Left renal pelvis (tissue), 4 donors: ENCODE measurements at regions not wholly inside any gene's neighbourhood (a gene's known extent, or its start where the extent isn't known, plus 50 kb on each side); places are given as distances from the start of the nearest gene placed in this dataset.
A peak's percentile ranks its signal among the peaks of the same experiment; 100 is the strongest.

Experiments
- DNase-seq, 4 donors: peaks; one replicate each; pipeline ENCODE4 v3.0.0-alpha.2; 2013; ENCODE audit warnings: low read depth in 4 of 4, low spot score in 3 of 4

DNA sequence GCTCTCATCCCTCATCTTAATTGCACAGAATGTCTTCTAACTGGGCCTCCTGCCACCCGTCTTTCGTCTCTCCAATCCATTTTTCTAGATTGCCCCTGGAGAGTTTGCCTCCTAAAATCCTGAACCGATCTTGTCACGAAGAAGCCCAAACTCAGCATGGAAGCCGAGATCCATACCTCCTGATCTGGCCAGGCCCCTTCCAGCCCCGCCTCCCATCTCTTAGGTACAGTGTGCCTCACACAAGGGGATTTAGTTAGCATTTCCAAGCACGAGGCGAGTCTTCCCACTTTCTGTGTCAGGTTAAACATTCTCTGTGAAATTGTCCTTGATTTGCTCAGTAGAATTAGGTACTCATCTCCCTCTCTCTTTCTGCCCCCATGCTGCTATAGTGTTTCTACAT is 80.0 kb upstream of the TENM3 start:
- no peak for DNase-seq

- DNase-seq = no peak
These were observed 73.6 kb upstream of the TENM3 start for GRCh38 chr4:182169572-182169971.

DNA sequence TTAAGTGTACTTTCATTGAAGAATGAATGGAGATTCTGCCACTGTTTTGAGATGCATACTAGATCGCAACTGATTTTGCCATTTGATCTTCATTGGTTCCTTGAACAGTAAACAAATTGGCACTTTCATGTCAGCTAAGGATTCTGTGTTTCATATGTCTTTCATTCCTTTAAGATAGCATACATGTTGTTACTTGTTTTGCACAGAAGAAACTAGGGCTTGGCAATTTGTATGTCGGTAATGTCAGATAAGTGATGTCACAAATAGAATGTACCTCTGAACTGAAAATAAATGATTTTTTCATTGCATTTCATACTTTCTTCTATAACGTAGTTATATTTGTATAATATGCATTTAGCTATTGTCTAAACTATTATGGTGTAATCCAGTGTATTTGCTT is 73.2 kb upstream of the TENM3 start:
- no peak for DNase-seq

DNA sequence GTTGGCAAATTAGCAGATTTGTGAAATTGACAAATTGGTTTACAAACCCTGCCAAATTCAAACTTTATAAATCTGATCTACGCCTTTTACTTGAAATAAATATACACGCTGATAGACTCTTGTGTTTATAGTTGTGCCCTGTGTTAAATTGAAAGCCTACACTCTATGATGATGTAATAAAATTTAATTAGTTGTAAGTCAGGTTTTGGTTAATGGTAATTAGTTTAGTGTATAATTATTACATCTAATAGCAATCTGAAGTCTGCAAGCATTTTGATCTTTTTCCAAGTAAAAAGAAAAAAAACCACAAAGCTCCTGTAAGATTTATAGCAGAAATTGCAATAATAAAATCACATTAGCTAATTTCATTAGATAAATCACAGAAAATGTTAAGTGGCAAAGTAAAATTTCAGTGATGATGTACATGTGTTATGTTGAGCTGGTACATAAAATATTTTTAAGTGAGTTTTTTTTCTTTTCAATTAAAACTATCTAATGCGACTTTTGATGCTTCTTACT is 72.7 kb upstream of the TENM3 start:
- DNase-seq = no peak

DNA sequence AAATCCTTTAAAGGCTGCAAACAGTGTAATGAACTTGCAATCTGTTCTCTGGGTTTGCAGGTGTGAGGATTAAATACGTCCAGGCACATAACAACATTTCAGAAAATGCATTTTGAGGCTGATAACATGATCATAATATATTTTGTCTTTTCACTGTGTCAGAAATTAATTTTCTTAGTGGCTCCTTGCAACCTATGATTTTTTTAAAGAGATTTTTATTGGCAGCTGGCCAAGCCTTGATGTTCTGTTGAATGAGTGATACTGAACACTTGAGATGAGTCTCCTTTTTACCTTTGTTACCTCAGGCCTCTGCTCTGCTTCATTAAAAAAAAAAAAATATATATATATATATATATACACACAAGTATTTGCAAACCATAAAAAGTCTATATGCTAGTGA is 68.2 kb upstream of the TENM3 start:
- no peak for DNase-seq

GRCh38 chr4:182175788-182176519 is 67.2 kb upstream of the TENM3 start:
- no peak for DNase-seq

- DNase-seq = no peak
These were observed 66.0 kb upstream of the TENM3 start for GRCh38 chr4:182177166-182177565.

DNA sequence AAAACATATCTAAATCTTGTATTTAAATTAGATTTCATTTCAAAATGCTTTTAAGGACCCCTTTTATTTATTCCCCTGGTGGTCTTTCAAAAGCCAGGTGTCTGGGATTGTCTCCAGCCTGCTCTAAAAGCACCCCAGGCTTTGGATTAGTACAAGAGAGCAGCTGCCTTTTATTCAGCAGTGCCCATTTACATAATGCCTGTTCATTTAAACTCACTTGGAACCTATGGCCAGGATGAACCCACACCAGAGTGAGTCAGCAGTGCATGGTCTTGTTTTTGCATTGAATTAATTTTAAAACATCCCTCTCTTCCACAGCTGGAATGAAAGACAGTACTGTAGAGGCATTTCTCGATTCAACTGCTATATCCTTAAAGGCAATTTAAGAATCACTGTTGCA is 64.1 kb upstream of the TENM3 start:
- no peak for DNase-seq

GRCh38 chr4:182179751-182180150 is 63.5 kb upstream of the TENM3 start:
- DNase-seq = no peak

GRCh38 chr4:182185491-182185890 is 57.7 kb upstream of the TENM3 start:
- no peak for DNase-seq

- DNase-seq = no peak
These were observed 55.5 kb upstream of the TENM3 start for GRCh38 chr4:182187674-182188073.

DNA sequence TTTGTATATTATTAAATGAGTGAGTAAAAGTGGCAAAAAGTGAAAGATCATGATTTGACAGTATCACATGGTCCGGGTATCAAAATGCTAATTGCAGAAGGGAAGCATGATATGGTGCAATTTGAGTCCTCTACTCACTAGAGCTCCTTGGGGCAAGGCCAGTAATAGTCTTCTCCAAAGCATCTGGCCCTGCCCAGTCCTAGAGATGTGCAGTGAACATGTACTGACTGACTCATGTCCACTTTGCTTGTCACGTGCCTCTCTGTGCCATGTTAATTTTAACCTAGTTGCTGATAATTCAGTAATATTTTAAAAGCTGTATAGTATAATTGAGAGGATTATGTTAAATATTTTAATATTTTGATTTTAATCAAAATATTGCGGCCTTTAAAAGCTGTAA is 54.6 kb upstream of the TENM3 start:
- DNase-seq = no peak

DNA sequence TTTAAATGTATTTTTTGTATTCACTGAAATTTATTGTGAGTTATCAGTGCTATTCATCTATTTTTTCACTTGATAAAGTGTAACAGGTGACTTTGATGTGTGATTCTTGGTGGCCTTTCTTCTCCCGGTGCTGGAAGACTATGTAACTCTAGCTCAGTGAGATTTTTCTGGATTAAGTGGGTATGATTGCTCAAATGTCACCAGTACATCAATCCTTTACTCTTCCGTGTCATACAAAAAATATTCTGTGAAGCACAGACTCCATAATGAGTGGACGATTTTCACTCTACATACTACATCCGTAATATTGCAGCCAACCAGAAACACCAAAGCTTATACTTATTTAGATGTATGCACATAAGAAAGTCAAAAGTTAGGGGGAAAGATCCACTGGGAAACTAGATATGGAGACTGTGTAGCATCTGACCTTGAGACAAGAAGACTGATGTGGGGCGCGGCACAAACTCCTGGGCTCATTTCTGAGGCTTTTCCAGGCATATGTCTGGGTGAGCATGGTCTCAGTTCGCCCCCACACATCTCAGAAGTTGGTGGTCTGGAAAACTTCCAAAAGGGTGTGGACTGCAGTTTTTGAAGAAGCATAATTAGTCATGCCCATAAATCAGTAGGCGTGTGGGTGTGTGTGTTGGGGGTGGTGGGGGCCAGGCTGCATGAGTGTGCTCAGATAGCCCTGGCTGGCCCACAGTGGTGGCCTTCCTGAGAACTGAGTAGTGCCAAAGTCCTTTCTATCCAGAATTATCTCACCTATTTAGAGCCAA is 53.9 kb upstream of the TENM3 start:
- peak in 1 of 4 donors; percentile 59 for DNase-seq

- DNase-seq = no peak
These were observed 52.9 kb upstream of the TENM3 start for GRCh38 chr4:182190306-182190705.

GRCh38 chr4:182192511-182193181 is 50.6 kb upstream of the TENM3 start:
- DNase-seq = no peak

DNA sequence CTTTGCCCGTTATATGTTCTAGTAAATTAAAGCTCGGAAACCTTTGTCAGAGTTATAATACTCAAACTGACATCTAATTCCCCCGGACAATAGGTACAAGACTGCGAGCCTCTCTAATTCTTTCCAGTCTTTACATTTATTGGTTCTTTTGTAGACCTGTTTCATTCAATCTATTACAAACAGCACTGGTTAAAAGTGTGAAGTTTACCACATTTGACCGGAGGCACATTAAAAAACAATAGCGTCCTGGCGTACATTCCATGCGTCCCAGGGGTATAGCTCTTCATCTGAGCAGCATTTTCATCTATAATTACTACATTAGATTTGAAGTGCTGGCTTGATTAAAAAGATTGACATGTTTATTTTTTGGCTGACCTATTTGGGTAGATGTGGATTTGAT is 49.9 kb upstream of the TENM3 start:
- no peak for DNase-seq
